Mesodermal cell (in vitro differentiated cells): ENCODE measurements at regions not wholly inside any gene's neighbourhood (a gene's known extent, or its start where the extent isn't known, plus 50 kb on each side); places are given as distances from the start of the nearest gene placed in this dataset.

Experiments
- H3K27ac ChIP-seq: 2 replicates; pipeline ENCODE4 v1.7.0; 2013; ENCODE audit warnings: mild to moderate bottlenecking, low read depth, low read length, moderate library complexity; ENCODE audit not compliant: severe bottlenecking
- H3K36me3 ChIP-seq: 2 replicates; pipeline ENCODE4 v1.7.1; 2013; ENCODE audit warnings: mild to moderate bottlenecking, low read length, moderate library complexity; ENCODE audit not compliant: control insufficient read depth, insufficient read depth
- H3K4me1 ChIP-seq: one replicate; pipeline ENCODE4 v1.7.1; 2013; ENCODE audit warnings: mild to moderate bottlenecking, low read length; ENCODE audit not compliant: insufficient read depth, control insufficient read depth, poor library complexity, severe bottlenecking
- H3K4me3 ChIP-seq: 2 replicates; pipeline ENCODE4 v1.7.0; 2013; ENCODE audit warnings: low read length, control low read depth, mild to moderate bottlenecking; ENCODE audit not compliant: insufficient read depth, poor library complexity, severe bottlenecking; ENCODE audit errors: extremely low read depth
- H3K9me3 ChIP-seq: 2 replicates; pipeline ENCODE4 v1.7.1; 2013; ENCODE audit warnings: mild to moderate bottlenecking, low read length, moderate library complexity; ENCODE audit not compliant: control insufficient read depth
- WGBS, 2 experiments: methylation state at CpG; one replicate each; pipeline ENCODE4 v1.1.5; 2013; ENCODE audit warnings: missing lambda C conversion rate in 2 of 2; ENCODE audit not compliant: insufficient coverage in 2 of 2; 5-methylcytosine and 5-hydroxymethylcytosine counted together

- Histone ChIP-seq H3K4me3 (no peak overlapping the region), H3K4me1 (no peaks in the 10 kb centered on the region), H3K27ac (no peak overlapping the region), H3K9me3 (no peaks in the 10 kb centered on the region), H3K36me3 (no peaks in the 10 kb centered on the region)
- no CpG with 5 or more reads among the region's 1 CpG for WGBS, 2 experiments
These were observed 793.9 kb downstream of the SORCS3 start for GRCh38 chr10:105434970-105435369.

- H3K9me3 ChIP-seq: no peaks in the 10 kb centered on the region
- H3K27ac ChIP-seq: no peak overlapping the region
- no peaks in the 10 kb centered on the region for H3K4me1 ChIP-seq
- H3K4me3 ChIP-seq: no peak overlapping the region
- H3K36me3 ChIP-seq: no peaks in the 10 kb centered on the region
- WGBS, 2 experiments: 60% methylated on average over 1 of the region's 4 CpGs; no CpG with 5 or more reads in 1 of the 2 experiments
These were observed 772.9 kb downstream of the SORCS3 start for GRCh38 chr10:105413997-105414396.

- no CpG with 5 or more reads among the region's 1 CpG for WGBS, 2 experiments
- no peak overlapping the region for H3K4me3 ChIP-seq
- no peak overlapping the region for H3K27ac ChIP-seq
- no peaks in the 10 kb centered on the region for H3K4me1 ChIP-seq
- no peaks in the 10 kb centered on the region for H3K36me3 ChIP-seq
- H3K9me3 ChIP-seq: no peaks in the 10 kb centered on the region
These were observed 768.3 kb downstream of the SORCS3 start for GRCh38 chr10:105409370-105409769.

- 80 to 100% methylated on average over 1 to 2 of the region's 2 CpGs for WGBS, 2 experiments
- no peaks in the 10 kb centered on the region for H3K9me3 ChIP-seq
- no peak overlapping the region for H3K4me3 ChIP-seq
- H3K27ac ChIP-seq: no peak overlapping the region
- no peaks in the 10 kb centered on the region for H3K4me1 ChIP-seq
- no peaks in the 10 kb centered on the region for H3K36me3 ChIP-seq
These were observed 765.4 kb downstream of the SORCS3 start for GRCh38 chr10:105406488-105406887.

- Histone ChIP-seq H3K27ac (no peak overlapping the region), H3K4me3 (no peak overlapping the region), H3K9me3 (no peaks in the 10 kb centered on the region), H3K36me3 (no peaks in the 10 kb centered on the region), H3K4me1 (no peaks in the 10 kb centered on the region)
- WGBS, 2 experiments: 80 to 82% methylated on average over 1 to 2 of the region's 4 CpGs
These were observed 757.1 kb downstream of the SORCS3 start for GRCh38 chr10:105398202-105398601.

- WGBS, 2 experiments: 91 to 94% methylated on average over 10 of the region's 12 CpGs
- H3K27ac ChIP-seq: no peak overlapping the region
- H3K4me3 ChIP-seq: no peak overlapping the region
- no peaks in the 10 kb centered on the region for H3K4me1 ChIP-seq
- H3K9me3 ChIP-seq: no peaks in the 10 kb centered on the region
- H3K36me3 ChIP-seq: no peaks in the 10 kb centered on the region
These were observed 750.7 kb downstream of the SORCS3 start for GRCh38 chr10:105391670-105392351.

GRCh38 chr10:105387971-105388370 lies 746.9 kb downstream of the SORCS3 start:
- Histone ChIP-seq H3K9me3 (no peaks in the 10 kb centered on the region), H3K4me1 (no peaks in the 10 kb centered on the region), H3K4me3 (no peak overlapping the region), H3K36me3 (no peaks in the 10 kb centered on the region), H3K27ac (no peak overlapping the region)
- WGBS, 2 experiments: 75% methylated on average over 1 of the region's 3 CpGs; no CpG with 5 or more reads in 1 of the 2 experiments

- H3K27ac ChIP-seq: no peak overlapping the region
- H3K4me3 ChIP-seq: no peak overlapping the region
- no peaks in the 10 kb centered on the region for H3K36me3 ChIP-seq
- no peaks in the 10 kb centered on the region for H3K9me3 ChIP-seq
- H3K4me1 ChIP-seq: no peaks in the 10 kb centered on the region
These were observed 742.9 kb downstream of the SORCS3 start for GRCh38 chr10:105383978-105384377.

GRCh38 chr10:105370692-105371091 lies 729.6 kb downstream of the SORCS3 start:
- Histone ChIP-seq H3K4me1 (no peaks in the 10 kb centered on the region), H3K4me3 (no peak overlapping the region), H3K9me3 (no peaks in the 10 kb centered on the region), H3K36me3 (no peaks in the 10 kb centered on the region), H3K27ac (no peak overlapping the region)
- 100% methylated on average over 5 of the region's 5 CpGs; no CpG with 5 or more reads in 1 of the 2 experiments for WGBS, 2 experiments

- Histone ChIP-seq H3K4me3 (no peak overlapping the region), H3K4me1 (no peaks in the 10 kb centered on the region), H3K9me3 (no peaks in the 10 kb centered on the region), H3K27ac (no peak overlapping the region), H3K36me3 (no peaks in the 10 kb centered on the region)
- WGBS, 2 experiments: 88% methylated on average over 2 of the region's 3 CpGs; no CpG with 5 or more reads in 1 of the 2 experiments
These were observed 718.6 kb downstream of the SORCS3 start for GRCh38 chr10:105359708-105360107.

- 73% methylated on average over 2 of the region's 2 CpGs; no CpG with 5 or more reads in 1 of the 2 experiments for WGBS, 2 experiments
- Histone ChIP-seq H3K4me3 (no peak overlapping the region), H3K9me3 (no peaks in the 10 kb centered on the region), H3K36me3 (no peaks in the 10 kb centered on the region), H3K4me1 (no peaks in the 10 kb centered on the region), H3K27ac (no peak overlapping the region)
These were observed 717.8 kb downstream of the SORCS3 start for GRCh38 chr10:105358911-105359310.
